Daoy (cell line): ENCODE measurements at regions not wholly inside any gene's neighbourhood (a gene's known extent, or its start where the extent isn't known, plus 50 kb on each side); places are given as distances from the start of the nearest gene placed in this dataset.
"Not testable (repeated sequence)": the region's sequence is repeated elsewhere in the genome, so short reads cannot be mapped to it uniquely, and the experiment has no call there.

ENCODE experiments used
- DNase-seq: peaks from one replicate; pipeline ENCODE4 v3.0.0-alpha.2; 2015; ENCODE audit warnings: low read depth

GRCh38 chr13:90726375-90726774 is 621.1 kb upstream of the MIR17HG start:
- no peak for DNase-seq

GRCh38 chr13:90732049-90732448 is 615.4 kb upstream of the MIR17HG start:
- DNase-seq: no peak

- not testable (repeated sequence) for DNase-seq
Observed at GRCh38 chr13:90734497-90734896, 613.0 kb upstream of the MIR17HG start.

- no peak for DNase-seq
Observed at GRCh38 chr13:90738881-90739280, 608.6 kb upstream of the MIR17HG start.

GRCh38 chr13:90740099-90740498 is 607.4 kb upstream of the MIR17HG start:
- DNase-seq: no peak

GRCh38 chr13:90742381-90742780 is 605.1 kb upstream of the MIR17HG start:
- no peak for DNase-seq

GRCh38 chr13:90746230-90746629 is 601.3 kb upstream of the MIR17HG start:
- DNase-seq: no peak

GRCh38 chr13:90750021-90750420 is 597.5 kb upstream of the MIR17HG start:
- DNase-seq: no peak

GRCh38 chr13:90751026-90751425 is 596.5 kb upstream of the MIR17HG start:
- no peak for DNase-seq

- DNase-seq: no peak
Observed at GRCh38 chr13:90752070-90752469, 595.4 kb upstream of the MIR17HG start.

- DNase-seq: no peak
Observed at GRCh38 chr13:90757127-90757680, 590.3 kb upstream of the MIR17HG start.

- no peak for DNase-seq
Observed at GRCh38 chr13:90760639-90761038, 586.8 kb upstream of the MIR17HG start.

- DNase-seq: no peak
Observed at GRCh38 chr13:90763476-90764150, 583.9 kb upstream of the MIR17HG start.

- DNase-seq: no peak
Observed at GRCh38 chr13:90766386-90766902, 581.0 kb upstream of the MIR17HG start.

- DNase-seq: no peak
Observed at GRCh38 chr13:90768116-90768515, 579.4 kb upstream of the MIR17HG start.

- DNase-seq: no peak
Observed at GRCh38 chr13:90769387-90769786, 578.1 kb upstream of the MIR17HG start.

GRCh38 chr13:90770334-90770733 is 577.2 kb upstream of the MIR17HG start:
- no peak for DNase-seq

- DNase-seq: no peak
Observed at GRCh38 chr13:90773681-90774080, 573.8 kb upstream of the MIR17HG start.

GRCh38 chr13:90776051-90776748 is 571.3 kb upstream of the MIR17HG start:
- no peak for DNase-seq

GRCh38 chr13:90783273-90783672 is 564.2 kb upstream of the MIR17HG start:
- no peak for DNase-seq

GRCh38 chr13:90787007-90787406 is 560.5 kb upstream of the MIR17HG start:
- no peak for DNase-seq

- no peak for DNase-seq
Observed at GRCh38 chr13:90792335-90792734, 555.2 kb upstream of the MIR17HG start.

GRCh38 chr13:90793261-90793820 is 554.1 kb upstream of the MIR17HG start:
- no peak for DNase-seq
